ENCODE measurements at regions not wholly inside any gene's neighbourhood (a gene's known extent, or its start where the extent isn't known, plus 50 kb on each side); places are given as distances from the start of the nearest gene placed in this dataset.

DNA sequence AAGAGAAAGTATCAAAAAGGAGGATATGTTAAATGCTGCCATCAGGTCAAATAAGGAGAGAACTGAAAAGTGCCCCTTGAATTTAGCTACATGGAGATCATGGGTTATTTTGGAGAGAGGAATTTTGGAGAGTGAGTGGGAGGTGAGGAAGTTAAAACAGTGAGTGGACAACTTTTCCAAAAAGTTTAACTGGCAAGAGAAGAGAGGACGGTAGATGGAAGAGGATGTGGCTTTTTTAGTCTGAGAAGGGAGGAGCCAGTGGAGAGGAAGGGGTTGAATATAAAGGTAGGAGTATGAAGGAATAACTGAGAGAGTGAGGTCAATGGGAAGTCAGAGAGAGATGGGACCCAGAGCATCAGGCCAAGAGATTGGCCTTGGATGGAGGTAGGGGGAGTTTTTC lies 62.5 kb upstream of the NFE2L2 start:
- Histone ChIP-seq H3K36me3 (replicated peaks; ENCODE audit: insufficient read depth, low read depth) (no peaks in the 10 kb centered on the region), H3K4me1 (ENCODE audit: insufficient read depth) (peaks cover 17% of the 10 kb centered on the region)
- TF ChIP-seq, protein P1, sequence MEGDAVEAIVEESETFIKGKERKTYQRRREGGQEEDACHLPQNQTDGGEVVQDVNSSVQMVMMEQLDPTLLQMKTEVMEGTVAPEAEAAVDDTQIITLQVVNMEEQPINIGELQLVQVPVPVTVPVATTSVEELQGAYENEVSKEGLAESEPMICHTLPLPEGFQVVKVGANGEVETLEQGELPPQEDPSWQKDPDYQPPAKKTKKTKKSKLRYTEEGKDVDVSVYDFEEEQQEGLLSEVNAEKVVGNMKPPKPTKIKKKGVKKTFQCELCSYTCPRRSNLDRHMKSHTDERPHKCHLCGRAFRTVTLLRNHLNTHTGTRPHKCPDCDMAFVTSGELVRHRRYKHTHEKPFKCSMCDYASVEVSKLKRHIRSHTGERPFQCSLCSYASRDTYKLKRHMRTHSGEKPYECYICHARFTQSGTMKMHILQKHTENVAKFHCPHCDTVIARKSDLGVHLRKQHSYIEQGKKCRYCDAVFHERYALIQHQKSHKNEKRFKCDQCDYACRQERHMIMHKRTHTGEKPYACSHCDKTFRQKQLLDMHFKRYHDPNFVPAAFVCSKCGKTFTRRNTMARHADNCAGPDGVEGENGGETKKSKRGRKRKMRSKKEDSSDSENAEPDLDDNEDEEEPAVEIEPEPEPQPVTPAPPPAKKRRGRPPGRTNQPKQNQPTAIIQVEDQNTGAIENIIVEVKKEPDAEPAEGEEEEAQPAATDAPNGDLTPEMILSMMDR (IDR thresholded peaks at IDR 0.05; ENCODE audit: poor library complexity), result no peak
- TF ChIP-seq EZH2phosphoT487 (IDR thresholded peaks at IDR 0.05; ENCODE audit: low read depth, severe bottlenecking, unreplicated experiment) (no peak), EZH2 (IDR thresholded peaks at IDR 0.05; ENCODE audit: borderline replicate concordance) (no peak)

DNA sequence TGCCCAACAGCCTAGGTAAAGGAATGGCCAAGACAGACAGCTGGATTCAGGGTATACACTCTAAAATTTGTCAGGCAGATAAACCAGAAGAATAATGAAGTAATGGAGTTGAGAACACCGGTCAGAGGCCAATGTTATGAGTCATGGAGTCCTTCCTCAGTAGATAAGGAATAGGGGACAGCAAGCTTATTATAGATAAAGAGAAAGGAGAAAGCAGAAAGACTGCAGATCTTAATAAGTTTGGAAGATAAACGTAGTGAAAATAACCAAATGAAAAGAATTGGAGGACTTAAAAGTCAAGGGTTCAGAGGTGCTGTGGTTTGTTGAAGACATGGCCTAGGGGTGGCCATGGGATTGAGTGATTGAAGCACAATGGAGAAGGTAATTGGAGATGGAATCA lies 63.5 kb upstream of the NFE2L2 start:
- 49% methylated on average over 2 of the region's 2 CpGs for WGBS (ENCODE audit: low lambda C conversion rate, missing lambda C conversion rate)
- Histone ChIP-seq H3K27me3 (no peaks in the 10 kb centered on the region), H3K79me2 (no peaks in the 10 kb centered on the region), H3K4me2 (no peak overlapping the region), H3K4me1 (ENCODE audit: insufficient read depth) (peaks cover 19% of the 10 kb centered on the region), H3K9me2 (replicated peaks; ENCODE audit: insufficient read depth) (no peaks in the 10 kb centered on the region), H2AFZ (no peak overlapping the region), H3K9me3 (ENCODE audit: low read depth) (no peaks in the 10 kb centered on the region), H4K20me1 (ENCODE audit: insufficient read depth, poor library complexity, severe bottlenecking) (no peaks in the 10 kb centered on the region), H3K36me3 (replicated peaks; ENCODE audit: insufficient read depth, low read depth) (no peaks in the 10 kb centered on the region), H3K4me3 (no peak overlapping the region), H3K27ac (no peak overlapping the region)
- no peak for DNase-seq (ENCODE audit: low spot score)
- TF ChIP-seq, protein P1 (IDR thresholded peaks at IDR 0.05; ENCODE audit: poor library complexity), result no peak
- no peak for TF ChIP-seq EZH2 (IDR thresholded peaks at IDR 0.05; ENCODE audit: borderline replicate concordance)
- no peak for TF ChIP-seq EZH2phosphoT487 (IDR thresholded peaks at IDR 0.05; ENCODE audit: low read depth, severe bottlenecking, unreplicated experiment)

More for the DNA sequence above, 62.5 kb upstream of the NFE2L2 start:
- Histone ChIP-seq H3K9me3 (ENCODE audit: low read depth) (no peaks in the 10 kb centered on the region), H3K4me3 (no peak overlapping the region), H2AFZ (no peak overlapping the region), H3K4me2 (no peak overlapping the region), H3K27ac (no peak overlapping the region), H3K27me3 (no peaks in the 10 kb centered on the region), H3K9me2 (replicated peaks; ENCODE audit: insufficient read depth) (no peaks in the 10 kb centered on the region), H3K79me2 (no peaks in the 10 kb centered on the region), H4K20me1 (ENCODE audit: insufficient read depth, poor library complexity, severe bottlenecking) (no peaks in the 10 kb centered on the region)
- DNase-seq (ENCODE audit: low spot score), result no peak
- 92% methylated on average over 1 of the region's 1 CpG for WGBS (ENCODE audit: low lambda C conversion rate, missing lambda C conversion rate)

DNA sequence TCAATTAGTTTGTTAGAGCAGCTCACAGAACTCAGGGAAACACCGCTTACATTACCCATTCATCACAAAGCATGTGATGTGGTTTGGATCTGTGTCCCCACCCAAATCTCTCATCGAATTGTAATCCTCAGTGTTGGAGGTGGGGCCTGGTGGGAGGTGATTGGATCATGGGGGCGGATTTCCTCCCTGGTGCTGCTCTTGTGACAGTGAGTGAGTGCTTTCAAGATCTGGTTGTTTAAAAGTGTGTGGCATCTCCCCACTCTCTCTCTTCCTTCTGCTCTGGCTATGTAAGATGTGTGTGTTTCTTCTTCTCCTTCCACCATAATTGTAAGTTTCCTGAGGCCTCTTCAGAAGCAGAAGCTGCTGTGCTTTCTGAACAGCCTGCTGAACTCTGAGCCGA lies 63.5 kb upstream of the AGPS start:
- no peak overlapping the region for H2AFZ ChIP-seq
- 88% methylated on average over 4 of the region's 4 CpGs for WGBS (ENCODE audit: low lambda C conversion rate, missing lambda C conversion rate)
- DNase-seq (ENCODE audit: low spot score), result no peak
- no peak overlapping the region for H3K4me3 ChIP-seq
- no peaks in the 10 kb centered on the region for H3K79me2 ChIP-seq
- no peak overlapping the region for H3K4me2 ChIP-seq
- H3K27me3 ChIP-seq, result no peaks in the 10 kb centered on the region
- H3K9me3 ChIP-seq (ENCODE audit: low read depth), result no peaks in the 10 kb centered on the region
- H3K9me2 ChIP-seq (replicated peaks; ENCODE audit: insufficient read depth), result no peaks in the 10 kb centered on the region
- H4K20me1 ChIP-seq (ENCODE audit: insufficient read depth, poor library complexity, severe bottlenecking), result no peaks in the 10 kb centered on the region
- no peaks in the 10 kb centered on the region for H3K36me3 ChIP-seq (replicated peaks; ENCODE audit: insufficient read depth, low read depth)
- H3K27ac ChIP-seq, result no peak overlapping the region
- H3K4me1 ChIP-seq (ENCODE audit: insufficient read depth), result peaks cover 19% of the 10 kb centered on the region
- no peak for TF ChIP-seq EZH2phosphoT487 (IDR thresholded peaks at IDR 0.05; ENCODE audit: low read depth, severe bottlenecking, unreplicated experiment)
- TF ChIP-seq, protein P1 (IDR thresholded peaks at IDR 0.05; ENCODE audit: poor library complexity), result no peak
- TF ChIP-seq EZH2 (IDR thresholded peaks at IDR 0.05; ENCODE audit: borderline replicate concordance), result no peak
